KMS-11 (cell line): ENCODE measurements at regions not wholly inside any gene's neighbourhood (a gene's known extent, or its start where the extent isn't known, plus 50 kb on each side); places are given as distances from the start of the nearest gene placed in this dataset.

Experiments used
- H2AFZ ChIP-seq: fragments of 200-600 bp; sonication (generic); 2 replicates; pipeline ENCODE4 v1.6.1; 2016; ENCODE audit warnings: antibody characterized with exemption, mixed run types, low read depth
- H3K27ac ChIP-seq: fragments of 200-600 bp; sonication (generic); 2 replicates; pipeline ENCODE4 v1.6.1; 2016; ENCODE audit warnings: mild to moderate bottlenecking, mixed run types
- H3K27me3 ChIP-seq: fragments of 200-600 bp; sonication (generic); 2 replicates; pipeline ENCODE4 v1.6.1; 2017; ENCODE audit warnings: mild to moderate bottlenecking, low read depth, mixed run types, moderate library complexity; ENCODE audit not compliant: insufficient read depth
- H3K36me3 ChIP-seq: fragments of 200-600 bp; sonication (generic); 2 replicates; pipeline ENCODE4 v1.6.1; 2017; ENCODE audit warnings: mild to moderate bottlenecking, mixed run types; ENCODE audit not compliant: insufficient read depth
- H3K4me1 ChIP-seq: fragments of 200-600 bp; sonication (generic); 2 replicates; pipeline ENCODE4 v1.6.1; 2016; ENCODE audit warnings: mild to moderate bottlenecking, low read depth, mixed run types; ENCODE audit not compliant: poor library complexity, severe bottlenecking
- H3K4me2 ChIP-seq: fragments of 200-600 bp; sonication (generic); 2 replicates; pipeline ENCODE4 v1.7.0; 2016; ENCODE audit warnings: mild to moderate bottlenecking, mixed run types
- H3K4me3 ChIP-seq: fragments of 200-600 bp; sonication (generic); IDR thresholded peaks from 2 replicates; pipeline ENCODE4 v1.6.1; 2017; ENCODE audit warnings: low read depth, low read length, mixed read lengths; ENCODE audit not compliant: insufficient read depth
- H3K79me2 ChIP-seq: fragments of 200-600 bp; sonication (generic); 2 replicates; pipeline ENCODE4 v1.6.1; 2016; ENCODE audit warnings: low read depth, mixed run types; ENCODE audit not compliant: insufficient read depth
- H3K9ac ChIP-seq: fragments of 200-600 bp; sonication (generic); 2 replicates; pipeline ENCODE4 v1.6.1; 2016; ENCODE audit warnings: mild to moderate bottlenecking, mixed run types
- H4K20me1 ChIP-seq: fragments of 200-600 bp; sonication (generic); 2 replicates; pipeline ENCODE4 v1.6.1; 2016; ENCODE audit warnings: mild to moderate bottlenecking, mixed run types; ENCODE audit not compliant: insufficient read depth
- TF ChIP-seq, protein P1 (sequence below): fragments of 200-600 bp; sonication (generic); conservative IDR thresholded peaks from 2 replicates; pipeline ENCODE4 v1.6.1; 2017; ENCODE audit warnings: low read depth, mild to moderate bottlenecking, antibody characterized with exemption, low read length, moderate library complexity, mixed read lengths

GRCh38 chr3:182530316-182530715 is 263.0 kb upstream of the ATP11B start:
- no peaks in the 10 kb centered on the region for H3K27me3 ChIP-seq

GRCh38 chr3:182533394-182533793 is 259.9 kb upstream of the ATP11B start:
- H3K4me2 ChIP-seq: no peak overlapping the region
- H3K79me2 ChIP-seq: no peaks in the 10 kb centered on the region
- H3K9ac ChIP-seq: no peak overlapping the region
- no peak overlapping the region for H2AFZ ChIP-seq
- no peaks in the 10 kb centered on the region for H3K27me3 ChIP-seq
- H3K36me3 ChIP-seq: no peaks in the 10 kb centered on the region
- H3K27ac ChIP-seq: no peak overlapping the region
- H4K20me1 ChIP-seq: no peaks in the 10 kb centered on the region
- no peak overlapping the region for H3K4me3 ChIP-seq
- no peaks in the 10 kb centered on the region for H3K4me1 ChIP-seq
- TF ChIP-seq, protein P1, sequence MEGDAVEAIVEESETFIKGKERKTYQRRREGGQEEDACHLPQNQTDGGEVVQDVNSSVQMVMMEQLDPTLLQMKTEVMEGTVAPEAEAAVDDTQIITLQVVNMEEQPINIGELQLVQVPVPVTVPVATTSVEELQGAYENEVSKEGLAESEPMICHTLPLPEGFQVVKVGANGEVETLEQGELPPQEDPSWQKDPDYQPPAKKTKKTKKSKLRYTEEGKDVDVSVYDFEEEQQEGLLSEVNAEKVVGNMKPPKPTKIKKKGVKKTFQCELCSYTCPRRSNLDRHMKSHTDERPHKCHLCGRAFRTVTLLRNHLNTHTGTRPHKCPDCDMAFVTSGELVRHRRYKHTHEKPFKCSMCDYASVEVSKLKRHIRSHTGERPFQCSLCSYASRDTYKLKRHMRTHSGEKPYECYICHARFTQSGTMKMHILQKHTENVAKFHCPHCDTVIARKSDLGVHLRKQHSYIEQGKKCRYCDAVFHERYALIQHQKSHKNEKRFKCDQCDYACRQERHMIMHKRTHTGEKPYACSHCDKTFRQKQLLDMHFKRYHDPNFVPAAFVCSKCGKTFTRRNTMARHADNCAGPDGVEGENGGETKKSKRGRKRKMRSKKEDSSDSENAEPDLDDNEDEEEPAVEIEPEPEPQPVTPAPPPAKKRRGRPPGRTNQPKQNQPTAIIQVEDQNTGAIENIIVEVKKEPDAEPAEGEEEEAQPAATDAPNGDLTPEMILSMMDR: no peak

More at GRCh38 chr3:182530316-182530715, 263.0 kb upstream of the ATP11B start:
- no peak overlapping the region for H2AFZ ChIP-seq
- no peaks in the 10 kb centered on the region for H3K4me1 ChIP-seq
- no peaks in the 10 kb centered on the region for H4K20me1 ChIP-seq
- no peaks in the 10 kb centered on the region for H3K36me3 ChIP-seq
- no peak overlapping the region for H3K9ac ChIP-seq
- no peak overlapping the region for H3K27ac ChIP-seq
- no peak overlapping the region for H3K4me3 ChIP-seq
- H3K79me2 ChIP-seq: no peaks in the 10 kb centered on the region
- no peak overlapping the region for H3K4me2 ChIP-seq
- TF ChIP-seq, protein P1: no peak

DNA sequence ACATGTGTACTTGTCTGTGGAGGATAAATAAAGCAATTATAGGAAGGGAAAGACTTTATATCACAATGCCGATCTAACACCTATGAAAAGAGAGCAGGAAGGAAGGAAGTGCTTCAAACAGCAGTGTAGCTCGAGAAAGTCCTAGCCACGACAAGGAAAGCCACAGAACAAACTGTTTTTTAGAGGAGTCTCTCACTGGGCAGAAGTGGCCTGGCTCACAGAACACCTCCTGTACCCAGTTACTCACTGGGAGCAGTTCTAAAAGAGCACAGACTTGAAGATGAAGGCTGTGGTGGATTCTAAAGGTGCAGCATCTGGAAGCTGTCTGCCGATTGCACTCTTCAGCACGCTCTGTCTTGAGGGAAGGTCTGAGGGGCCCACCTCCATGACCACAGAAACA is 248.8 kb upstream of the ATP11B start:
- Histone ChIP-seq H3K27ac (no peak overlapping the region), H3K4me3 (no peak overlapping the region), H3K36me3 (no peaks in the 10 kb centered on the region), H4K20me1 (no peaks in the 10 kb centered on the region), H3K4me1 (no peaks in the 10 kb centered on the region), H3K4me2 (no peak overlapping the region), H3K79me2 (no peaks in the 10 kb centered on the region), H2AFZ (no peak overlapping the region), H3K27me3 (no peaks in the 10 kb centered on the region), H3K9ac (no peak overlapping the region)
- TF ChIP-seq, protein P1: no peak

GRCh38 chr3:182562274-182562673 is 231.0 kb upstream of the ATP11B start:
- Histone ChIP-seq H3K27me3 (no peaks in the 10 kb centered on the region), H4K20me1 (no peaks in the 10 kb centered on the region), H3K79me2 (no peaks in the 10 kb centered on the region), H3K4me3 (no peak overlapping the region), H2AFZ (no peak overlapping the region), H3K9ac (no peak overlapping the region), H3K36me3 (no peaks in the 10 kb centered on the region), H3K27ac (no peak overlapping the region), H3K4me1 (no peaks in the 10 kb centered on the region), H3K4me2 (no peak overlapping the region)
- TF ChIP-seq, protein P1: no peak
